BJ (cell line): ENCODE measurements at regions not wholly inside any gene's neighbourhood (a gene's known extent, or its start where the extent isn't known, plus 50 kb on each side); places are given as distances from the start of the nearest gene placed in this dataset. TPM values are rescaled to one million over a fixed set of nuclear protein-coding genes. Genes with fewer than 3 reads are reported as not detected.
"Not testable (repeated sequence)": the region's sequence is repeated elsewhere in the genome, so short reads cannot be mapped to it uniquely, and the experiment has no call there.

Experiments used
- CTCF ChIA-PET: fragments of 350-600 bp; formaldehyde crosslinking; extraction: SDS; loops from one replicate; lab custom pipeline; 2021; ENCODE audit warnings: antibody characterized with exemption, inconsistent platforms; lab: Yijun Ruan, JAX
- POLR2A ChIA-PET: fragments of 300-600 bp; sonication (Branson Sonifier 250); formaldehyde crosslinking; extraction: SDS; loops from one replicate; lab custom pipeline; 2021; ENCODE audit warnings: antibody characterized with exemption; lab: Charles Lee
- DNase-seq: peaks from one replicate; pipeline ENCODE4 v3.0.0-alpha.2; 2011; ENCODE audit warnings: low read depth
- H3K27me3 ChIP-seq: 2 replicates; pipeline ENCODE4 v1.6.0; 2011; ENCODE audit warnings: low read length; ENCODE audit not compliant: control insufficient read depth, insufficient read depth
- H3K36me3 ChIP-seq: 2 replicates; pipeline ENCODE4 v1.5.1; 2011; ENCODE audit warnings: low read length; ENCODE audit not compliant: control insufficient read depth, insufficient read depth
- H3K4me3 ChIP-seq: 2 replicates; pipeline ENCODE4 v1.5.1; 2011; ENCODE audit warnings: low read depth, mild to moderate bottlenecking, control low read depth, low read length
- CTCF ChIP-seq: IDR thresholded peaks from 2 replicates; pipeline ENCODE4 v1.5.1; 2011; ENCODE audit warnings: low read depth, mild to moderate bottlenecking, control low read depth, inconsistent platforms, low read length, moderate library complexity; ENCODE audit not compliant: insufficient read depth
- small RNA-seq: library from RNA; depleted of rRNA; stranded (forward); fragments of <200 nt; gene quantifications from one replicate; pipeline ENCODE3, GENCODE V24; 2012; ENCODE audit warnings: low replicate concordance, low read depth; ENCODE audit not compliant: insufficient read length

GRCh38 chr7:63106506-63107388, 891.9 kb upstream of the ZNF722 start:
- TF ChIP-seq CTCF: no peak

GRCh38 chr7:63111511-63111910, 887.1 kb upstream of the ZNF722 start:
- H3K4me3 ChIP-seq, DNase-seq, H3K27me3 ChIP-seq, POLR2A ChIA-PET, H3K36me3 ChIP-seq, CTCF ChIA-PET: not testable (repeated sequence)

More at GRCh38 chr7:63106506-63107388, 891.9 kb upstream of the ZNF722 start:
- no peak overlapping the region for H3K4me3 ChIP-seq
- CTCF ChIA-PET: no interaction called here
- DNase-seq: no peak
- POLR2A ChIA-PET: no interaction called here
- H3K27me3 ChIP-seq: no peaks in the 10 kb centered on the region
- no peaks in the 10 kb centered on the region for H3K36me3 ChIP-seq

GRCh38 chr7:63112764-63113712, 885.6 kb upstream of the ZNF722 start:
- Histone ChIP-seq H3K4me3 (no peak overlapping the region), H3K36me3 (no peaks in the 10 kb centered on the region), H3K27me3 (no peaks in the 10 kb centered on the region)
- DNase-seq: no peak
- no peak for TF ChIP-seq CTCF
- POLR2A ChIA-PET: no interaction called here
- CTCF ChIA-PET: no interaction called here

GRCh38 chr7:63113713-63114285, 884.9 kb upstream of the ZNF722 start:
- CTCF ChIA-PET: no interaction called here
- Histone ChIP-seq H3K4me3 (no peak overlapping the region), H3K36me3 (no peaks in the 10 kb centered on the region), H3K27me3 (no peaks in the 10 kb centered on the region)
- TF ChIP-seq CTCF: no peak
- no peak for DNase-seq
- POLR2A ChIA-PET: no interaction called here

GRCh38 chr7:63114371-63114985, 884.2 kb upstream of the ZNF722 start:
- Histone ChIP-seq H3K4me3 (no peak overlapping the region), H3K27me3 (no peaks in the 10 kb centered on the region), H3K36me3 (no peaks in the 10 kb centered on the region)
- no peak for DNase-seq
- ChIA-PET CTCF (no interaction called here), POLR2A (no interaction called here)
- TF ChIP-seq CTCF: no peak

Small RNAs in the stretch of these regions (small RNA-seq; reads per million reads assigned to genes)
- not detected for gene RNU6-417P
